Peyer's patch (tissue), 4 donors: ENCODE measurements at regions not wholly inside any gene's neighbourhood (a gene's known extent, or its start where the extent isn't known, plus 50 kb on each side); places are given as distances from the start of the nearest gene placed in this dataset.

Source experiments
- POLR2A ChIP-seq, 2 donors: fragments of 450-650 bp; IDR thresholded peaks; one replicate each; pipeline ENCODE4 v1.5.1; 2017; ENCODE audit warnings: antibody characterized with exemption in 2 of 2, mild to moderate bottlenecking in 2 of 2, moderate library complexity in 2 of 2
- TF ChIP-seq, protein P1 (sequence below), 6 experiments: fragments of 450-650 bp in 4 of 6; fragments of 200-600 bp in 2 of 6; sonication (generic) in 1 of 6; IDR thresholded peaks; one replicate each; pipeline ENCODE4 v1.5.1; 2017 to 2019; ENCODE audit warnings: antibody characterized with exemption in 6 of 6, mild to moderate bottlenecking in 3 of 6, moderate library complexity in 1 of 6

DNA sequence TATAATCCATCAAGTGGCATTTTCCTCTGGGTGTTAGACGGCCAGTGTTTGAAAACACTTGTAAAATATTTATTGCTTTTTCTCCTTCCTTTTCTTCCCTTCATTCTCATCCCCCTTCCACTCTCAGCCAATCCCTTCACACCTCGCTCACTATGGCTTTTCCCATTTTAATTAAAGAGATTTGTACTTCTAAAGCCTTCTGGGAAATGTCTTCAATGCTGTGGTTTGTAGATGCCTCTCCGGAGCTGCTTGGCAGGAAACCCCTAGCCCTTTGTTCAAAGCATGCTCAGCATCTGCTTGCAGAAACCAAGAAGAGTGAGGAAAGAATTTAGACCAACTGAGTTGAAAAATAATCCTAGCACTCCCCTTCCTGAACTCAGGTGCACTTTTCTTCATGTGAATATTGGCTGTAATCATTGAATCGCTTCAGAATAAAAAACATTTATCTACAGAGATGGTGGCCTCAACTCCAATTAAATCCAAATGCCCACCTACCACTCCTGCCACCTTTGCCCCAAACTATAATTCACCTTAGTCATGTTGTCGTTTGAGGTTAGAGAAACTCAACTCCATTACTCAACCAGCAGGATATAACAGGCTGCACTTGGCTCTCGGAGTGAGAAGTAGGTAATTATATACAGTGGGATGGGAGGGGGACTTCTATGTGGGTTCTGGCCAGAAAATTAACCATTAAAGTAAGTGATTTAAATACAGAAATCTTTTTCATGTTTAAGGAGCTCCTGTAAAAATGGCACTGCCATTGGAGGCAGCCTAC, 659.4 kb upstream of the CAMK1G start:
- TF ChIP-seq, protein P1, sequence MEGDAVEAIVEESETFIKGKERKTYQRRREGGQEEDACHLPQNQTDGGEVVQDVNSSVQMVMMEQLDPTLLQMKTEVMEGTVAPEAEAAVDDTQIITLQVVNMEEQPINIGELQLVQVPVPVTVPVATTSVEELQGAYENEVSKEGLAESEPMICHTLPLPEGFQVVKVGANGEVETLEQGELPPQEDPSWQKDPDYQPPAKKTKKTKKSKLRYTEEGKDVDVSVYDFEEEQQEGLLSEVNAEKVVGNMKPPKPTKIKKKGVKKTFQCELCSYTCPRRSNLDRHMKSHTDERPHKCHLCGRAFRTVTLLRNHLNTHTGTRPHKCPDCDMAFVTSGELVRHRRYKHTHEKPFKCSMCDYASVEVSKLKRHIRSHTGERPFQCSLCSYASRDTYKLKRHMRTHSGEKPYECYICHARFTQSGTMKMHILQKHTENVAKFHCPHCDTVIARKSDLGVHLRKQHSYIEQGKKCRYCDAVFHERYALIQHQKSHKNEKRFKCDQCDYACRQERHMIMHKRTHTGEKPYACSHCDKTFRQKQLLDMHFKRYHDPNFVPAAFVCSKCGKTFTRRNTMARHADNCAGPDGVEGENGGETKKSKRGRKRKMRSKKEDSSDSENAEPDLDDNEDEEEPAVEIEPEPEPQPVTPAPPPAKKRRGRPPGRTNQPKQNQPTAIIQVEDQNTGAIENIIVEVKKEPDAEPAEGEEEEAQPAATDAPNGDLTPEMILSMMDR (IDR thresholded peaks at IDR 0.05) = no peak
- TF ChIP-seq POLR2A (IDR thresholded peaks at IDR 0.05) = no peak
